Kidney capillary endothelial cell (primary cell): ENCODE measurements at regions not wholly inside any gene's neighbourhood (a gene's known extent, or its start where the extent isn't known, plus 50 kb on each side); places are given as distances from the start of the nearest gene placed in this dataset.

Experiments
- DNase-seq: peaks from one replicate; pipeline ENCODE4 v3.0.0-alpha.2; 2018; ENCODE audit warnings: low spot score

DNA sequence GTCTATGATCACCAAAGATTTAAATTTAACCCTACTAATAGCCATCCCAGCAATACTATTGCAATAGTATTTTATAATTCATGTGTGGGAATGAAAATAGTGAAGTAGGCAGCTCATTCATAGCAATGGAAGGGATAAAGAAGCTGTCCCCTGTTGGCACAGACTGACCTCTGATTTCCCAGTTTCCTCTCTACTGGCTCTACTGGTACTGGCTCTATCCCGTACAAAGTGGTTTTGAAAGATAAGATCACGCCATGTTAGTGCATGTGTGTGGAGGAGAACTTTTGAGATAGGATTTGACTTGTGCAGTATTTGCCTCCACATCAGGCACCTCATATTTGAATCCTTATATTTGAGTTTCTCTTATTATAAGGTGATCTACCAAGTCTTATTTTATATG, 227.3 kb upstream of the ADGRL2 start:
- no peak for DNase-seq

DNA sequence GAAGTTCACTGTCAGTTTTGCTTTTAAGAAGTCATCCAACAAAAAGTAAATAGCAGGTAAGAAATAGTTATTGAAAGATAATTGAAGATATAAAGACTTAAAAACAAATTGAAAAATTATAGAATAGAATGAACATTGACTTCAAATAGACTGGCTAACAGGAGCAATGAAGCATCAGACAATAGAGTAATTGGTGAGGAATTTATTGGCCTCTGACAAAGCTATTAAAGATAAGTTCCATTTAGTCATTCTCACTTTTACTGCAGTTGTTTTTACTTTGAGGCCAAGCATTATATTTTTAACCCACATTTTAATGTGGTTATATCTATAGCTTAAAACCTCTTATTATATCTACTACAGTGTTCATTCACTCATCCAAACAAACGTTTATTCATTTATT, 228.8 kb upstream of the ADGRL2 start:
- no peak for DNase-seq

DNA sequence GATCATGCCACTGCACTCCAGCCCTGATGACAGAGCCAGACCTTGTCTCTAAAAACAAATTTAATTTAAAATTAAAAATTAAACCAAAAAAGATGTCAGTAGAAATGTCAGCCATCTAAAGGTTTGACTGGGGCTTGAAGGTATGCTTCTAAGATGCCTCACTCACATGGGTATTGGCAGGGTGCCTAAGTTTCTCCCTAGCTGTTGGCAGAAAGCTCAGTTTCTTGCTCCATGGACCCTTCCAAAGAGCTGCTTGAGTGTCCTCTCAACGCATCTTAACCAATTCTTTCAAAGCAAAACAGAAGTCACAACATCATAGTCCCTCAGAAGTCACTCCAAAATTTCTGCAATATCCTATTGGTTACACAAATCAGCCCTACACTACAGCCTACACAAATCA, 231.0 kb upstream of the ADGRL2 start:
- DNase-seq = no peak

DNA sequence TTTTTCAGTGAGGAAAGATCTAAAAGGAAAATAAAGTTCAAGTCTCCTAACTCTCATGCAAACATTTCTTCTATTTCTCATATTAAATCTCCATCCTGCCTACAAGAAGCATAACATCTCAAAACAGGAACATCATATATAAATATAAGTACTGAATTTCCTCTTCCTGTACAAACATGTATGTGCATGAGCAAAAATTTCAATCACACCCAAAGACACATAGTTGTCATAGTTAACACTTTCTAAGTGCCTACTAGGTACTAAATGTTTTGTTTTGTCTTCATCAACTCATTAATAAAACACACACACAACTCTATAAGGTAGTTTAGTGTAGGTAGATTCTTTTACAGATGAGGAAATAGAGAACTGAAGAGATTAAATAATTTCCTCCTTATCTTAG, 237.1 kb upstream of the ADGRL2 start:
- DNase-seq = no peak

DNA sequence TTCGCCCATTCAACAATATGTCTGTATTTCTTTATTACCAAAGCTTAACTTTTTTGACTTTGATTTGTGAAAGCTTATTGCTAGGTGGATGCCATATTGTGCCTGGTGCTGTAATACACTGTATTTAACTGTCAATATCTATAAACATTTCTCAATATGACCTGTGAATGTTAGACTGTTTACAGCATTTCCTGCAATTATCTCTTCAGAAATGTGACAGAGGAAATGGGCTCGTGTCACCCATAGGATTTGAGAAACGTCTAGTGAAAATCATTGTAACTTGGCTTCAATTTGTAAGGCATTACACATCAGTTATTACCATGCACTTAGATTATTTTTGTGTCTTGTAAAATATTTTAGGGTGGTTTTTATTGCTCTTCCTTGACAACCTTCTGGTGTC, 237.8 kb upstream of the ADGRL2 start:
- peak; percentile 38 for DNase-seq

DNA sequence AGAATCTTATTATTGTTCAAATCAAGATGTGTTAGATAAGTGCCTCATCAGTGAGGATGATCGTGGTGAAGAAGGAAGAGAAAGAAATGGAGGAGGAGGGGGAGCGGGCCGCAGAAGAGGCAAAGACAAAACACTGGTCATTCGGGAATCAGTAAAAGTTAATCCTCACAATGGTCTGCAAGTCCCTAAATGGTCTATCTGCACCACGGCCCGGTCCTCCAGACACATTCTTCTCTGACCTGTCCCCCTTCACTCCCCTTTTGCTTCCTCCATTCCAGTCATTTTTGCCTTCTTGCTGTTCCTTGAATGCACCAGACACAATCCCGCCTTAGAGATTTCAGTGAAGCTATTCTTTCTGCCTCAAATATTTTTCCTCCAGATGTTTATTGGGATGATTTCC, 240.1 kb upstream of the ADGRL2 start:
- no peak for DNase-seq

DNA sequence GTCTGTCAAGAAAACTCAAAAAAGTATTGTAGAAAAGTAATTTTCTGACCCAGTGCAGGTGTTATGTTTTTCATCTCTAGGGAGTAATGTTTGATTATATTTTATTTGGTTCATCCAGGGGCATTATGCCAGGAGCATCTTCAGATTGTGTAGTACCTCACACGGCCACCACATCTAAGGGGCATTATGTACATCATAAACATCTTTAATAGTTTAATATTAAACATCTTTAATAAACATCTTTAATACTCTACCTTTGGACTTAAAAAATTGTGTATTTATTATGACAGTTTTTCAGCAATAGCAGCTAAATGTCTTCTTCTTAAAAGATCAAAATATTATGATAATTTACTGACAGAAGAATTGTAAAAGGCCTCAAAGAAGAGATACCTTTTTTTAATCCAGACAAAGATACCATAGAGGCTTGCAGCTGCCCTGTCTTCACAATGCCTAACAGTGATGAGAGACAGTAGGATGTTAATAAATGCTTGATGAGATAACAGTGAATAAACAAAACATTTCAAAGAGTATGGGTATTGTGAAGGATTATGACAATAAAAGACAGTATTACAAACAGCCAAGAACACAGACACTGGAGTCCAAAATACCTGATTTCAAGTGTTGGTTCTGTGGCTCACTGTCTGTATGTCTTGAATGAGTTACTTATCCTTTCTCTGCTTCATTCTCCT, 240.9 kb upstream of the ADGRL2 start:
- DNase-seq = no peak

DNA sequence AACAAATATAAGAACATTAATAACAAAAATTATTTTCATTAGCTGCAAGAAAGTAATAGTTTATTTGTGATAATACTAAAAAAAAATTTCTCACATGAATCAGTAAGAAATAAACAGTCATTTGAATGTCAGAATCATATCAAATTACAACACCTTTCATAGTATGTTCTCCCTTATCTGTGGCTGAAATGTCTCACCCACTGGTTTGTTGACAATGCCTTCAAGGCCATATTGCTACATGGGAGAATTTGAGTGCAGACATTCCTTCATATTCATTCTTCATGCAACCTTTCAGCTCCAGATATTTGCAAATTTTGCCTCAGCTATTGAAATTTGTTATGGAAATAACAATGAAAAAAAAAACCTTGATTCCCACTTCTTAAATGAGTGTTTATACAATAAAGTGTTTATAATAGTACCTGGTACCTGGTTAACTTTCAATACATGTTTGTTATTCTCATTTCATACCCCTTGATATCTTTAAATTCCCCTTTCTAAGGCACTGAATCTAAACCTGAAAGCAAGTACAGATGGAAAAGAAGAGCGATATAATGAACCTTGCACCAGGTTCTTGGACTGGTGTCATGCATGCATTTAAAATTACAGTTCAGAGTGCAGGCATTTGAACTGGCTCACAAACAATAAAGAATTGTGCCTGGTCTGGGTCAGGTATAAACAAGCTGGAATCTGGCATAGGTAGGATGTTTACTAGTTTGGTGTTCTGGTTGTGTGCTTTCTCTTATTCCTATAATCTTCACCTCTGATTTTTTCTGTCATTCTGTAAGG, 242.2 kb upstream of the ADGRL2 start:
- no peak for DNase-seq

DNA sequence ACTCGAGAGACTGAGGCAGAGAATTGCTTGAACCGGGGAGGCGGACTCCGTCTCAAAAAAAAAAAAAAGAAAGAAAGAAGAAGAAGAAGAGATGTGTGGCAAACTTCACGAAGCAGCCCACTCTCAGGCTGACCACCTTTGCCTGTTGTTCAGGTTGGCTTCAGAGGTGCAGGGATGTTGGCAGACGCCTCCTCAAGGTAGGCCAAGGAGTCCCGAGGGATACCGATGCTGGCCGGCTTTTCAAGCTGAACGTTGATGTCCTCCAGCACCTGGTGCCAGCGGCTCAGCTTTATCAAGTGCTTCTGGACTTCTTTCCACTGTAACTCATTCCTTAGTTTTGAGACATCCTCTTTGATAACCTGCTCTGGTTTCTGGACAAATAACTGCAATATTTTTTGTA, 243.8 kb upstream of the ADGRL2 start:
- DNase-seq = no peak

DNA sequence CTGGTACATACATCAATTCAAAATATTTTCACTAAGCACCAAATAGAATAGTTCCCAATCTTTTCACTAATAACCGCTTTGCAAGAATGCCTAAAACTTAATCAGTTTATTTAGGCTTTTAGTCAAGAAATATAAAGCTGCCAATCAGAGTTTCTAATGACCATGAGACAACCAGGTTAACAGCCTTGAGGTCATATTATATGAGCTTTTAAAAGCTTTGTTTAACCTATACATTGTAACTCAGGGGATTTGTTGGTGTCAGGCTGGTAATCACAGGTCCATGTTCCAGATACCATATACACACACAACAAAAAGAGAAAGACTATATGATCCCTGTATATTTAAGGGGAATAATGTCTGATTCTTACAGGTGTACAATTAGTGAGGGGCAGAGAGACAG, 246.2 kb upstream of the ADGRL2 start:
- DNase-seq = no peak

DNA sequence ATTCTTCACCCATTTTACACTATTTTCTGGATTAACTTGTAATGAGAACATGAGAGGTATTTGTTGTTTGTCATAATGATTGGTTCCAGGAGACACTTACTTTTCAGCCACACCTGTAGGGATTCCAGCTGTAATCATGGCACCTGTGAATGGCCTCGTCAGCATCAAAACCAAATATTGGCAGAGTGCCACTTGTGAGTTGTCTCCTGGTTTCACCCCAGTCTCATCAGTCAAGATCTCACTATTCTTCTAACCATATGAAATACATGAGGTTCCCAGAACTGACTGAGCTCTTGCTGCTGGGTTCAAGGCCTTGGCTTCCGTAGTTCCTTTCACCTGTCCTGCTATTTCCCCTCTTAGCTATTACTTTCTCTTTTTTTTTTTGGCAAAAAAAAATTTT, 246.6 kb upstream of the ADGRL2 start:
- no peak for DNase-seq

DNA sequence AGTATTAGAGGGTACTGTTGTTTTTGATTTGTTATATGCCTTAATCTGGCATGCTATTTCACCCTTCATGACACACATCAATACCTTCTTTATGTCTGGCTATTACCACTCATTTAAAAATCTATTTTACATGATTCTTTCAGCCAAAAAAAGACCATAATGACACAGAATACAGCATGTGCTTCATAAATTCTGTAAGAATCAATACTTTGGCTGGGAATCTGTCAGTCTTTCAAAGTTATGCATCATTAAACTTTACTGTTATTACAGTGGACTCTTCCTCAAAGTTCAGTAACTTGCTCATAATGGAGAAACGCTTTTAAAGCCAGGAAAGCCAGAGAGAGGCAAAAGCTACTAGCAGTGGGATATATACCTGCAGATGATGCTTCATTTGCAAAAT, 247.2 kb upstream of the ADGRL2 start:
- no peak for DNase-seq

DNA sequence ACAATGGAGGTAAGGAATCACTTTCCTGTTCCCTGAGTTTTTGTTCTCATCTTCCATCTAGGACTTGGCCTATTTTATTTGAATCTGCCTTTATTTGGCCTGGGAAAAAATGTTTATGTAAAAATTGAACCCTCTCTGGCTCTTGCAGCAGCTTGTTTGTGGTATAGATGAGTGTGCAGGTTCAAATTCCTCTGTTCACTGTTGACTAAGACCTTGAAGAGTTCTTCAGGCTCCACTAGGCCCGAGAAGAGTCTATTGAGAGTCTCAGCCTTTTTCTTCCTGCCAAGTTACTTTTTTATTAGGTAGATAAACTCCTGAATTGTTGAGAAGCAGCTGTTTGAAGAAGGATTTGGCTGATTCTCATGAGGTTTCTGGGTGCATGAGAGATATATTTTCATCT, 248.8 kb upstream of the ADGRL2 start:
- no peak for DNase-seq

DNA sequence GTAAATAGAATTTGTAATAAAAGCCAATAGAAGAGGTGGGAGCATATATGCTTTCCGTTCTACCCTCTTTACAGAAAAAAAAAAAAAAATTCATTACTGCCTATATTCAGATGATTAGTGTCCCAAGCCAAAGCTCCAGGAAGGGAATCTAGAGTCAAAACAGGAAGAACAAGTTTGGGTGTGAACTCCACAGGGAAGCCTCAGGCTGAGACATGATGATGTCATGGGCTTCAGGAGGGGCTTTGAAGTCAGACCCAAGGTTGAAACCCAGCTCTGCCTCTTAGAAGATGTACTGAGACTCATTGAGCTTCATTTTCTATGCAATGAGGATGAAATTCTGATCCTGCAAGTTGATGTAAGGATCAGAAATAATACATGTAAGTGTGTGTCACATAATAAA, 250.0 kb upstream of the ADGRL2 start:
- peak; percentile 30 for DNase-seq

DNA sequence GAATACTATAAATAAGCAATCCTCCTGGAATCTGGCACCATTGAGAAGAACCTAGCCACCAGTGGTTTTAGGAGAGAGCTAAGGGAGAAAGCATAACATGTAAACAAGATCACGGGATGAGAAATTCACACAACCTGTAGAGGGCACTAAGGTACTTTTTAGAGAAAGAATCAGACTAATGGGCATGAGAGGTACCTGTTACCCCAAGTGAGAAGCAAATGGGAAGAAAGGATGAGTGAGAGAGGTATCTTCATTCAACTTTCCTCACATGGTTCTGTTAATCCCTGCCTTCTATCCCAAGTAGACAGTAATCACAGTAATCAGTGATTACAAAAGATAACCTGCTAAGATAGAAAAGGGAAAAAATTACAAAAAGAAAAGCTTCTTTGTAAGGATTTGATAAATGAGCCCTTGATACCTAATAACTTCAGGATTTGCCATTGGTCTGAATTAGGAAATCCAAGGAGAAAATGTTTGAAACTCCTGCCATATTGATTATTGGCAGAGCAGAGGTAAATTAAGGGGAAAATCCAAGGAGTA, 251.1 kb upstream of the ADGRL2 start:
- peak; percentile 43 for DNase-seq

DNA sequence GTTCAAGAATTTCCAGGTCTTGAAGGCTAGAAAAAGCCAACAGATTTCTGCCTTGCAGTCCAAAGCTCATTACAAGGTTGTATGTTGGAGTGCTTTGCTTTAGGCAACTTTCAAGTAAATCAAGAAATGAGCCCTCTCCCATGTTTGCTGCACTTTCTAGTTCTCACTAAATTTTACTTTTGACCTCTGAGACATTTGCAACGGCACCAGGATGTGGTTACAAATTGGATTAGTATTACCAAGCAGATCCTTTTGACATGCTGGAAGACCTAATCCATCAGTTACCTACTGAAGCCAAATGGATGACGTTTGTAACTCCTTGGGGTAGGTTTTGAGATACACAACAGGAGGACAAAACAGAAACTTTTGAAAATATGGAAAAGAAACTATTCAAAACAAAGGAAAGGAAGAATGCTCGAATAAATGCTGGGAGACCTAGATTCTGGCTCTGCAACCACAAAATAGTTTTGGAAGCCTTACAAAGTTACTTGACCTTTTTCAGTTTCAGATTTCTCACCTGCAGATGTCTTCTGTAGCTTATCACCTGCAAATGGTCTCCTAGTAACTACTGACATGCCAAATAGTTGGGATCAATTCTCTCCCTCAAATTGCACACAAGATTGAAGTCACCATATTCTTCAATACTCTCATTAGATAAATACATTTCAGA, 251.7 kb upstream of the ADGRL2 start:
- no peak for DNase-seq

DNA sequence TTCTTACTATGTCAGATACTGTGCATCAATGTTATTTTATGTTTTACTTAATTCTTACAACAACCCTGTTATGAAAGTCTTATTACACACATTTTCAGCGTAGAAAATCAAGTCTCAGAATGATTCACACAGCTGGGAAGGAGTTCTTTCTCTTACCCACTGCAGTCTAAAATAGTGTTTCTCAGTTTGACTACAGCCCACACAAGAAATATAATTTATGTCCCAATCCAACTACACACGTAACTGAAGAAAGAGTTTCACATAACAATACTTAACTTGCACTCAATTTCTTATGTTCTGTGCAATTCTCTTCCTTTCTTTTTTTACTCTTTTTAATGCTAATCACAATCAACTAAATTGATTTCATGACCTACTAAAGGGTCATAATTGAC, 252.8 kb upstream of the ADGRL2 start:
- DNase-seq = no peak

DNA sequence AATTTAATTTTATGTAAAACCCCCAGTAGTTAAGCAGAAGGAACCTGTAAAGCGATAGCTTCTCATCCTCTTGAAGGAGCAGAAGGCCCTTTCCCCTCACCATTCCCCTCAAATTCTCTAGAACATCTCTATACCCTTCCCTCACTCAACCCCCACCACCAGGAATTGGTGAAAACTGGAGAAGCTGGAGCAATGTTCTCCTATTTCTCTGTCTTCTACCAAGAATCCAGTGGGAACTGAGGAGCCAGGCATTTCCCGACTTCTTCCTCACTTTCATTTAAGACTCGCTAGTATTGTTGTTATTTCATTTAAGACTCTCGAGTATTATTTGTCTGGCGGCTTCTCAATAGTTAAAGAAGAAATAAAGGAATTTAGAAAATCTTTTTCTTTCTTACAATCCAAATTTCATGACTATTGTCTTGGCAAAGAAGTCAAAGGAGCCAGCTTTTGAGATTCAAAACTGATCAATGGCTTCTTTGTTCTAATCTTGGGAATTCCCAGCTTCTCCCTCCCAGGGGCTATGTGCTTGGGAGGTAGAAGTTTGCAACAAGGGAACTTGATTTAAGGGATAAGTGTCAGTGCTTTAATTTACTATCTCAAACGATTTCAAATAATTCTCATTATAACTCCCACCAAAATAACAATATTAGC, 253.3 kb upstream of the ADGRL2 start:
- DNase-seq = no peak

DNA sequence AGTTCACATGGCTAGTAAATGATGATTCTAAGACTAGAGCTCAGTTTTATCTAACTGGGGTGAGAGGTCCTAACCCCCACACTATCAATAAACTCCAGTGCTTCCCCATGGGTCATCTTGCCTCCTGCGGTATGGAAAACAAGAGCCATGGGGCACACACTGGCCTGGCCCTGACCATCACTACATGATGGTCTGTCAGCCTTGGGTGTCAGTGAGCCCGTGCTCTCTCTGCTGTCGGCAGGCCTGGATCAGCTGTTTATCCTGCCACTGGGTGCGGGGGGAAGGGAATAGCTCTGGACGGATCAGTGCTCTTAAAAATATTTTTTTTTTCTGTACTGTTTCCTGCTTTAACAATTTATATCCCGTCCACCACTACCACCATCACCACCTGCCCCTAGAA, 255.0 kb upstream of the ADGRL2 start:
- DNase-seq = no peak

DNA sequence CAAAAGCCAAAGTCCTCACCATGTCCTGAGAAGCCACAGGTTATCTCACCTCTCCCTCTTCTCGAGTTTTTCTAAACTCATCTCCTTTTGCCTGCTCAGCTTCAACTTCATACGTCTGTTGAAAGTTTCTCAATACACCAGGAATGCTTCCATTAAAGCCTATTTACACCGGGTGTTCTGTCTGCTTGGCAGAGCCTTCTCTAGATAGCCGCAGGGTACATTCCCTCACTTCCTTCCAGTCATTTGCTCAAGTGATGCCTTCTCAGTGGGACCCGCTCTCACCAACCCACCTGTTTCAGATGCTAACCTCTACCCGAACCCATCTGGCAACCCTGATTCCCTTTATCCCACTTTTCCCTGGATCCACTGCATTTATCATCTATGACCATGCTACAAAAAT, 257.0 kb upstream of the ADGRL2 start:
- no peak for DNase-seq

DNA sequence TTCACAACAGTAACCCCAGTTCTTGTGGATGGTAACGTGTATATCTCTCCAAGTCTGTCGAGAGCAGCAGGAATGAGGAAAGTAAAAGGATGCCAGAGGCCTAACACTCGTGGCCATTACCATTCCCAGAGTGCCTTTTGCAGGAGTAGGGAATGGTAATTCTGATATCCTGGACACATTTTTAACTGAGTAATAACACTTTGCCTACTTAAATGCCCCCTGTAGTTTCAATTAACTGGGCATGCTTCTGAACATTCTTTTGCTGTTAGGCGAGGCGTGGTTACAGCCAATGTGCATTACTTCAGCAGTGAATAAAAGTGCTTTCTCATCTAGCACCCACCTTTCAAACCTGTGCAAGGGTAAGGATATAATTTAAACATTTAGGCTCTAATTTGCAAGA, 258.5 kb upstream of the ADGRL2 start:
- no peak for DNase-seq

DNA sequence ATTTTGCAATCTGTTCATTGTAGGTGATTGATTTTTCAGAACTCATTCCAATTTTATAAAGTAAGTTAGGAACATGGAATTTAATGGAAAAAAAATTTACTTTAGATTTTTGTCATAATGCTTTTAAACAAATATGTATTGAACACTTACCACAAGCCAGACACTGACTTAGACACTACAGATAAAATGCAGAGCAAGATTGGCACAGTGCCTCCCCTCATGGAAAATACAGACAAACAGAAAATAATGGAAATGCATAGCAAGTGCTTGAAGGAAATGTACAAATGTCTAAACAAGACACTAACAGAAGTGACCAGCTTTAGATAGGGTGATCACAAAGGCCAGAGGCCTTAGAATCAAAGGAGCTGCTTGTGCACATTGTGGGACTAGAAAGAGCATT, 260.5 kb upstream of the ADGRL2 start:
- DNase-seq = no peak

DNA sequence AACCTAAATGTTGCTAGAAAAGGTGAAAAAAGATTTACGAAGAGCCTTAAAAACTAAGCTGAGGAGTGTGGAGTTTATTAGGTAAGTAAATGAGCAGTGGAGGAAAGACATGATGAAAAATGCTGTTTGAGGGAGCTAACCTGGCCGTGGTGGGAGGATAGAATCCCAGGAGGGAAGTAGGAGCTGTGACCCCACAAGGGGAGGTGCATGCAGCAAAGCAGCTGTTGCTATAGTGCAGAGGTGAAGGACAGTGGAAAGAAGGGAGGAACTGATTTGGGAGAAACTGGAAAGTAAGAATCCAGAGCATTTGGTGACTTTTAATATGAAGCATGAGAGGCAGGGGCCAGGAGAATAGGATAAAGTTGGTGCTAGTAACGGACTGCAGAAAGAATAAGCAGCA, 271.7 kb upstream of the ADGRL2 start:
- DNase-seq = no peak
